Activated T-helper 1 cell treated with anti-CD3 and anti-CD28 coated beads, Interleukin-2, amount 50 U/mL, for 16 hours (primary cell): ENCODE measurements at regions not wholly inside any gene's neighbourhood (a gene's known extent, or its start where the extent isn't known, plus 50 kb on each side); places are given as distances from the start of the nearest gene placed in this dataset.
"Not testable (repeated sequence)": the region's sequence is repeated elsewhere in the genome, so short reads cannot be mapped to it uniquely, and the experiment has no call there.

ENCODE experiments used
- DNase-seq, 2 donors: peaks; one replicate each; pipeline ENCODE4 v3.0.0-alpha.2; 2020; ENCODE audit warnings: low read depth in 1 of 2, low spot score in 1 of 2

GRCh38 chr12:68478516-68479260, 132.0 kb upstream of the RAP1B start:
- DNase-seq = no peak

GRCh38 chr12:68479261-68479895, 131.3 kb upstream of the RAP1B start:
- no peak for DNase-seq

GRCh38 chr12:68479896-68480291, 130.8 kb upstream of the RAP1B start:
- DNase-seq = no peak

- no peak for DNase-seq
Measured at GRCh38 chr12:68480526-68480925, 130.2 kb upstream of the RAP1B start.

- no peak for DNase-seq
Measured at GRCh38 chr12:68481181-68481941, 129.3 kb upstream of the RAP1B start.

- no peak for DNase-seq
Measured at GRCh38 chr12:68482014-68482413, 128.7 kb upstream of the RAP1B start.

- DNase-seq = no peak
Measured at GRCh38 chr12:68482660-68483059, 128.0 kb upstream of the RAP1B start.

- no peak for DNase-seq
Measured at GRCh38 chr12:68483592-68484383, 126.9 kb upstream of the RAP1B start.

- DNase-seq = not testable (repeated sequence)
Measured at GRCh38 chr12:68484578-68484977, 126.1 kb upstream of the RAP1B start.

- DNase-seq = not testable (repeated sequence)
Measured at GRCh38 chr12:68486449-68486848, 124.2 kb upstream of the RAP1B start.

- DNase-seq = no peak
Measured at GRCh38 chr12:68487721-68488309, 122.9 kb upstream of the RAP1B start.

- DNase-seq = no peak
Measured at GRCh38 chr12:68489273-68489672, 121.4 kb upstream of the RAP1B start.

GRCh38 chr12:68490476-68490875, 120.2 kb upstream of the RAP1B start:
- DNase-seq = no peak

GRCh38 chr12:68491204-68491960, 119.3 kb upstream of the RAP1B start:
- no peak for DNase-seq

GRCh38 chr12:68495336-68496070, 115.2 kb upstream of the RAP1B start:
- no peak for DNase-seq

- DNase-seq = no peak
Measured at GRCh38 chr12:68497107-68497506, 113.6 kb upstream of the RAP1B start.

- DNase-seq = no peak
Measured at GRCh38 chr12:68497702-68498101, 113.0 kb upstream of the RAP1B start.

GRCh38 chr12:68498736-68499135, 112.0 kb upstream of the RAP1B start:
- no peak for DNase-seq

- no peak for DNase-seq
Measured at GRCh38 chr12:68499616-68500015, 111.1 kb upstream of the RAP1B start.

- DNase-seq = no peak
Measured at GRCh38 chr12:68501226-68501625, 109.5 kb upstream of the RAP1B start.
